Peyer's patch (tissue), 4 donors: ENCODE measurements at regions not wholly inside any gene's neighbourhood (a gene's known extent, or its start where the extent isn't known, plus 50 kb on each side); places are given as distances from the start of the nearest gene placed in this dataset.

Experiments used
- POLR2A ChIP-seq, 2 donors: fragments of 450-650 bp; IDR thresholded peaks; one replicate each; pipeline ENCODE4 v1.5.1; 2017; ENCODE audit warnings: antibody characterized with exemption in 2 of 2, mild to moderate bottlenecking in 2 of 2, moderate library complexity in 2 of 2
- TF ChIP-seq, protein P1 (sequence below), 6 experiments: fragments of 450-650 bp in 4 of 6; fragments of 200-600 bp in 2 of 6; sonication (generic) in 1 of 6; IDR thresholded peaks; one replicate each; pipeline ENCODE4 v1.5.1; 2017 to 2019; ENCODE audit warnings: antibody characterized with exemption in 6 of 6, mild to moderate bottlenecking in 3 of 6, moderate library complexity in 1 of 6

GRCh38 chr20:54736421-54736820 lies 261.0 kb downstream of the DOK5 start:
- TF ChIP-seq, protein P1, sequence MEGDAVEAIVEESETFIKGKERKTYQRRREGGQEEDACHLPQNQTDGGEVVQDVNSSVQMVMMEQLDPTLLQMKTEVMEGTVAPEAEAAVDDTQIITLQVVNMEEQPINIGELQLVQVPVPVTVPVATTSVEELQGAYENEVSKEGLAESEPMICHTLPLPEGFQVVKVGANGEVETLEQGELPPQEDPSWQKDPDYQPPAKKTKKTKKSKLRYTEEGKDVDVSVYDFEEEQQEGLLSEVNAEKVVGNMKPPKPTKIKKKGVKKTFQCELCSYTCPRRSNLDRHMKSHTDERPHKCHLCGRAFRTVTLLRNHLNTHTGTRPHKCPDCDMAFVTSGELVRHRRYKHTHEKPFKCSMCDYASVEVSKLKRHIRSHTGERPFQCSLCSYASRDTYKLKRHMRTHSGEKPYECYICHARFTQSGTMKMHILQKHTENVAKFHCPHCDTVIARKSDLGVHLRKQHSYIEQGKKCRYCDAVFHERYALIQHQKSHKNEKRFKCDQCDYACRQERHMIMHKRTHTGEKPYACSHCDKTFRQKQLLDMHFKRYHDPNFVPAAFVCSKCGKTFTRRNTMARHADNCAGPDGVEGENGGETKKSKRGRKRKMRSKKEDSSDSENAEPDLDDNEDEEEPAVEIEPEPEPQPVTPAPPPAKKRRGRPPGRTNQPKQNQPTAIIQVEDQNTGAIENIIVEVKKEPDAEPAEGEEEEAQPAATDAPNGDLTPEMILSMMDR (IDR thresholded peaks at IDR 0.05), result no peak
- TF ChIP-seq POLR2A (IDR thresholded peaks at IDR 0.05), result no peak
